ACC112 (cell line): ENCODE measurements at regions not wholly inside any gene's neighbourhood (a gene's known extent, or its start where the extent isn't known, plus 50 kb on each side); places are given as distances from the start of the nearest gene placed in this dataset.

Source experiments
- H2AFZ ChIP-seq: fragments of 200-600 bp; sonication (generic); one replicate; pipeline ENCODE4 v1.6.0; 2017; ENCODE audit warnings: antibody characterized with exemption, low read length; ENCODE audit not compliant: unreplicated experiment
- H3K27ac ChIP-seq: fragments of 200-600 bp; sonication (generic); 2 replicates; pipeline ENCODE4 v1.5.1; 2014; ENCODE audit warnings: low read depth, mild to moderate bottlenecking, antibody characterized with exemption, low read length, moderate library complexity
- H3K27me3 ChIP-seq: fragments of 200-600 bp; sonication (generic); 2 replicates; pipeline ENCODE4 v1.6.1; 2014; ENCODE audit warnings: mild to moderate bottlenecking, antibody characterized with exemption, low read length, moderate library complexity, mixed read lengths; ENCODE audit not compliant: insufficient read depth
- H3K36me3 ChIP-seq: fragments of 200-600 bp; sonication (generic); 2 replicates; pipeline ENCODE4 v1.6.1; 2016; ENCODE audit warnings: mild to moderate bottlenecking, antibody characterized with exemption, low read length, moderate library complexity, mixed read lengths; ENCODE audit not compliant: insufficient read depth
- H3K4me1 ChIP-seq: fragments of 200-600 bp; sonication (generic); one replicate; pipeline ENCODE4 v1.6.1; 2016; ENCODE audit warnings: low read length, mixed read lengths; ENCODE audit not compliant: insufficient read depth, unreplicated experiment, control insufficient read depth
- H3K4me3 ChIP-seq: fragments of 200-600 bp; sonication (generic); 2 replicates; pipeline ENCODE4 v1.5.1; 2014; ENCODE audit warnings: mild to moderate bottlenecking, low read depth, low read length
- H3K79me2 ChIP-seq: fragments of 200-600 bp; sonication (generic); one replicate; pipeline ENCODE4 v1.6.0; 2016; ENCODE audit warnings: low read length; ENCODE audit not compliant: control insufficient read depth, unreplicated experiment, insufficient read depth

DNA sequence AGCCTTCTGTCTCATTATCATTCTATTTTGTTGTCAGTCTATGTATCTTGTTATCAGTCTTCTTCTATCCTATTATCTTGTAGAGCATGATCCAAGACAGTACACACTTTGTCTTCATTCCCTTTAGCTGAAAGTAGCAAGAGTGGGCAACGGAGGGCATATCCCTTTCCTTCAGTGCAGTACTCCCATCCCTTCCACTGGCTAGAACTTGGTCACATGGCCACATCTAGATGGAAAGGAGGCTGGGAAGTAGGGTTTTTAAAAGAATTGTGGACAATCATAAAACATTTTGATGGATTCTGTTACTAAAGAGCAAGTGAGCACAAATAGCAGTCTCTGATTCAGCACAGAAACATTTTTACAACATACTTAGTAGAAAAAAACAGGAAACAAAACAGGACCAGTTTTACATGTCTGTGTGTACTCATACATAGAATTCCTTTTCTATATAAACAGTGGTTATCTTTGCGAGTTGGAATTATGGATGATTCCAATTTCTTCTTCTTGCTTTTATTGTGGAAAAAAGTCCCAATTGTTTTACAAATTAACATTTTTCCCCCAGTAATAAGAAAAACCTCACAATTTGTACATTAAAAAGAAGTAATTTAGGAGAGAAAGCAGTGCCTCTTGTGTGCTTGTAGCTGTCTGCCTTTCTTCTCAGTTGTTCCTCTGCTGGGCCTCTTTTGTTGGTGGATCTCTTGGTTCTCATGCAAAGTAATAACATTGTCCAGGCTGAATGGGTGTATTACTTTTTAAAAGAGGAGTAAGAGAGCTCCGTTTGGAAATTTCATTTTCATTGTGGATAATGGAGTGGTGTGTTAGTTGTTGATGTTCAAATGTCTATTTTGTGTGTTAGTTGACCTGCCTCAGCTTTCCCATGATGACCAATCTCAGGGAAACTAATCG, 410.9 kb upstream of the TRPC7 start:
- Histone ChIP-seq H3K79me2 (no peaks in the 10 kb centered on the region), H3K36me3 (no peaks in the 10 kb centered on the region), H2AFZ (no peak overlapping the region), H3K27ac (no peak overlapping the region), H3K4me3 (no peak overlapping the region), H3K4me1 (peaks cover 14% of the 10 kb centered on the region), H3K27me3 (no peaks in the 10 kb centered on the region)

DNA sequence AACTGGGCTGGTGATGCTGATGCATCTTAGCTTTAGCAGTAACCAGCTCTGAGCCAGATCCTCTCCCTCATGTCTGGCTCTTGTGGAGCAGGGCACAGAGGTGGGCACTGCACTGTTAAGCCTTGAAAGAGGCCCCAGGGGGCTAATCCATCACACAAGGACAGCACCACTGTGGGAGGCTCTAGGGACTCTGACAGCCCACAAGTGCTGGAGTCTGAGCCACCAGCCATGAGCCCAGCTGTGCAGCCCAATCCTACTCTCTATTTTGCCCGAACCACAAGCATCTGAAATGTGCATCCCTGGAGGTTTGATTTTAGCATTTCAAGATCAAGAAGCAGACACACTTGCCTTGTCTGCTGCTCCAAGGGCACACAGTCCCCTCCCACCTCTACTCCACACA, 407.1 kb upstream of the TRPC7 start:
- no peak overlapping the region for H3K27ac ChIP-seq

DNA sequence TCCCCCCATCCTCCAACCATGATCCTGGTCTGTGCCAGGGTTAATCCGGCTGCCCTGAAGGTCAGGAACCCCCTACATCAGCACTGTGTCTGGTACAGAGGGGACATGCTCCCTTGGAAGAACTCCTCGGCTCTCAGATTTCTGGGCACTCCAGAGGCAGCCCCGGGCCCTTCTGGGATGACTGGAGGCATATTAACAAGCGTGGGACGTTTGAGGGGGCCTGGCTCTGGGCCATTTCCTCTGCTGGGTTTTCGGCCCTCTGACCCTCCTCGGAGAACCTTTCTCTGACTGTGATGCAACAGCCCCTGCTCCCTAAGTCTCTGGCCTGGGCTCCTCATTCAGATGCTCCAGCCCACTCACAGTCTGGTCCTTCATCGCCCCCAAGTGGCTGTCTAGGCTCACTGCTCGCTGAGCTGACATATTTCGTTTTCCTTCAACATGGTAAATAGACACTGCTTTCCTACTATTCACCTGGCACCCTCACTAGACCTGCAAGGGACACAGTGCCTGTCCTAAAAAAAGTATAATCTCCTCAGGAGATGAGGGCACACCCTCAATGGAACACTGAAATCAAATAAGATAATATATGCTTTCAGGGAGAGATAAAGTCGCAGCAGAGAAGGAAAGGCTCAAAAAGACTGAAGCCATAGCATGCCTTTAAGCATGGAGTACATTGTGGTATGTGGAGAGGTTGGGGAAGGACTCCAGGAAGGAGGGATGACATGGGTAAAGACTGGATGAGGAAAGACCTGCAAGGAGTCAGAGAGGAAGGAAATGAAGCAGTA, 404.7 kb upstream of the TRPC7 start:
- Histone ChIP-seq H3K4me3 (no peak overlapping the region), H3K36me3 (no peaks in the 10 kb centered on the region), H3K79me2 (no peaks in the 10 kb centered on the region), H3K4me1 (no peaks in the 10 kb centered on the region), H3K27me3 (no peaks in the 10 kb centered on the region), H3K27ac (no peak overlapping the region), H2AFZ (no peak overlapping the region)

More for the DNA sequence above, 407.1 kb upstream of the TRPC7 start:
- Histone ChIP-seq H3K27me3 (no peaks in the 10 kb centered on the region), H3K79me2 (no peaks in the 10 kb centered on the region), H2AFZ (no peak overlapping the region), H3K4me1 (peaks cover 9% of the 10 kb centered on the region), H3K36me3 (no peaks in the 10 kb centered on the region), H3K4me3 (no peak overlapping the region)

DNA sequence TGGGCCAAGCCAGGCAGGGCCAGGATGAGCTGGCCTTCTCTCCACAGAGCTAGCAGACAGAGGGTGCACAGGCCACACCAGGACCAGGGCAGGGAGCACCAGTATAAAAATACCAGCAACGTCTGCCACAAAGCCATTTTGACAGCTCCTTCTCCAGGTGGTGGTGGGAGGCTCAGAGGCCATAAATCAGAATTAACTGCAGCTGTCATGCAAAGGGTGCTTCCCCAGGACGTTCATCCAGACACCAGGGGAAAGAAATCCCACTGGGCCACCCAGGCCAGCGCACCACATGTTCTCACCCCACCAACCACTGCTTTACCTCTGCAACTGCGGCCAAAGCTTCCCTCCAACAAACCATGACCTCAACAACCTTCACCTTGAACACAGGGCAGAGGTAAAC, 403.7 kb upstream of the TRPC7 start:
- no peak overlapping the region for H2AFZ ChIP-seq
- H3K4me1 ChIP-seq, result no peaks in the 10 kb centered on the region
- no peak overlapping the region for H3K4me3 ChIP-seq
- peaks cover 8% of the 10 kb centered on the region; the same call in 1 of the 2 replicates for H3K27me3 ChIP-seq
- H3K79me2 ChIP-seq, result no peaks in the 10 kb centered on the region
- no peak overlapping the region for H3K27ac ChIP-seq
- H3K36me3 ChIP-seq, result no peaks in the 10 kb centered on the region

DNA sequence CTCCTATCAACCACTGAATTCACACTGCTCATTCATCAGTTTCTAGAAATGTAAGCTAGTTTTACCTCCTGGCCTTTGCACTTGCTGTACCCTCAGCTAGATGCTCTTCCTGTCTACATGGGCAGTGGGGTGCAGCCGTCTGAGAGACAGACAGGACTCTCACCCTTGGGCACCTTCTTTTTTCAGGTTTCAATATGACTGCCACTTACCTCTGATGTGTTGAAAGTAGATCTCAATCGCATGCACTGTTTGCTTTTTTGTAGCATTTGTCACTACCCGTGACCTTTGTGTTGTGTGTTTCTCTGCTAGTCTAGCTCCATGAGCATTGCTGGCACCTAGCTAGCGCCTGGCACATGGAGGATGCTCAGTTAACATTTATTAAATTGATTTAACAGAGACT, 403.1 kb upstream of the TRPC7 start:
- H3K27ac ChIP-seq, result no peak overlapping the region
- H3K4me1 ChIP-seq, result no peaks in the 10 kb centered on the region
- no peaks in the 10 kb centered on the region for H3K79me2 ChIP-seq
- no peak overlapping the region for H3K4me3 ChIP-seq
- H3K36me3 ChIP-seq, result no peaks in the 10 kb centered on the region
- H2AFZ ChIP-seq, result no peak overlapping the region
- H3K27me3 ChIP-seq, result peaks cover 13% of the 10 kb centered on the region; the same call in 1 of the 2 replicates

DNA sequence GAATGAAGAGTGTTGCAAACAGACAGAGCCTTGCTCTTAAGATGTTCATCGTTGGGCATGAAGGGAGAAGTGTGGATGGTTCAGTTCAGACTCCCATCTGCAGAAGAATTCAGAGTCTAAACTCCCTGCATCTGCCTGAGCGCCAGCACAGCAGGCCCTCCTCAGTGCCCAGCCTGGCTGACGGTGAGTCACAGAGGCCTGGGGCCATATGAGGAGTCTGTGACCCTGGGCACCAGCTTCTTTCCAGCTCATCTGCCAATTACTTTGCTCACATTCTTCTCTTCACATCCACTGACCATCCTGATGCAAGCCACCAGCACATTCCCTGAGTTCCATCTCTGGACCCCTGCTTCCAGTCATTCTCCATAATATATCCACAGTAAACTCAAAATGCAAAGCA, 401.1 kb upstream of the TRPC7 start:
- H3K79me2 ChIP-seq, result no peaks in the 10 kb centered on the region
- no peak overlapping the region for H3K27ac ChIP-seq
- H3K27me3 ChIP-seq, result peaks cover 16% of the 10 kb centered on the region; the same call in 1 of the 2 replicates
- no peaks in the 10 kb centered on the region for H3K4me1 ChIP-seq
- no peak overlapping the region for H2AFZ ChIP-seq
- H3K4me3 ChIP-seq, result no peak overlapping the region
- H3K36me3 ChIP-seq, result no peaks in the 10 kb centered on the region

DNA sequence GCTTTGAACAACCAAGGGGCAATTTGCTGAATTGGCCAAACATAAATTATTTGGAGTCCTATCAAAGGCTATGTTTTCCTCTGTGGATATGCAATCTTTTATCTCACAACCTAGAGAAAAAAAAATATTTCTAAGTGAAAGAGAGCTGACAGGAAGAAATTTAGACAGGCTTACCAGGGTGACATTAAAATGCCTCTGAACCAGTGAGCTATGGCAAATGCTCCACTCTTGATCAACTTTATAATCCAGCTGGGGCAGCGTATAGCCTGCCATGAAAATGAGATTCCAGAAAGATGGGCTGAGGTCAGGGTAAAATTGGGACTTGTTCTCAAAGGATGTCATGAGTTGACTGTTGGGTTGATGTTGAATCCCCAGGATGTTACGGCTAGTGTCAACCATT, 399.3 kb upstream of the TRPC7 start:
- Histone ChIP-seq H3K4me3 (no peak overlapping the region), H3K36me3 (no peaks in the 10 kb centered on the region), H2AFZ (no peak overlapping the region), H3K27me3 (peaks cover 19% of the 10 kb centered on the region; the same call in 1 of the 2 replicates), H3K27ac (no peak overlapping the region), H3K79me2 (no peaks in the 10 kb centered on the region), H3K4me1 (no peaks in the 10 kb centered on the region)

DNA sequence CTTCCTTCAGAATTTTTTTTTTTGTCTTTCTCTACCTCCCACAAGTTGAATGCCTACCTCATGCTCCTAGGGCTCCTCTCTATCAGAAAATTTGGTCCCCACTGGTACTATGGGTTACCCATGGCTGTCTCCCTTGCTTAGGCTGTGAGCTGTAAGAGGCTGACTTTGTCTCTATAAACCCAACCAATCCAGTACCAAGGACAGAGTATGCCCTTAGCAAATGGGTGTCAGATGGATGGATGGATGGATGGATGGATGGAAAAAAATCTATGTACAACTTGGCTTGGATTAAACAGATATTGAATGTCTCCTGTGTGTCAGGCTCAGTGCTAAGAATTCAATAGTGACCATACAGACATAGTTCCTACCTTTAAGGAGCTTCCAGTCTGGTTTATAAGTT, 398.2 kb upstream of the TRPC7 start:
- no peak overlapping the region for H2AFZ ChIP-seq
- H3K27ac ChIP-seq, result no peak overlapping the region
- no peaks in the 10 kb centered on the region for H3K79me2 ChIP-seq
- no peaks in the 10 kb centered on the region for H3K36me3 ChIP-seq
- H3K4me3 ChIP-seq, result no peak overlapping the region
- peaks cover 28% of the 10 kb centered on the region; the same call in 1 of the 2 replicates for H3K27me3 ChIP-seq
- no peaks in the 10 kb centered on the region for H3K4me1 ChIP-seq

DNA sequence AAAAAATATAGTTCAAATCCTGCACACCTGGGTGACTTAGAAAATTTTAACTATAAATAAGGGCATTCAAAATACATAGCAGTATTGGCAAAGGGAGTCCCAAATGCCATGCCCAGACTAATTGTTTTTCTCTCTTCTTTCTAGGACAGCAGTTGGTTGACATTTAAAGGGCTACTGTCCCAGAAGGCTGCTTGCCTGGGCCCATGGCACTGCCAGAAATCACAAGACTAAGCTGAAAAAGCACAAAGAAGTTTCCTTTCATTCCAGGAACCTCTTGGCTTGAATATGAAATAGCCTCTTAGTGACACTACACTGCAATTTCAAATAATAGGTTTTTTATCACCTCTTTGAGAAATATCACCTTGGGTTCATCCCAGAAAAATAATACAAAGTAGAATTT, 388.9 kb upstream of the TRPC7 start:
- Histone ChIP-seq H3K4me1 (peaks cover 1% of the 10 kb centered on the region), H2AFZ (no peak overlapping the region), H3K4me3 (no peak overlapping the region), H3K36me3 (no peaks in the 10 kb centered on the region), H3K79me2 (no peaks in the 10 kb centered on the region), H3K27me3 (peaks cover 35% of the 10 kb centered on the region), H3K27ac (no peak overlapping the region)

DNA sequence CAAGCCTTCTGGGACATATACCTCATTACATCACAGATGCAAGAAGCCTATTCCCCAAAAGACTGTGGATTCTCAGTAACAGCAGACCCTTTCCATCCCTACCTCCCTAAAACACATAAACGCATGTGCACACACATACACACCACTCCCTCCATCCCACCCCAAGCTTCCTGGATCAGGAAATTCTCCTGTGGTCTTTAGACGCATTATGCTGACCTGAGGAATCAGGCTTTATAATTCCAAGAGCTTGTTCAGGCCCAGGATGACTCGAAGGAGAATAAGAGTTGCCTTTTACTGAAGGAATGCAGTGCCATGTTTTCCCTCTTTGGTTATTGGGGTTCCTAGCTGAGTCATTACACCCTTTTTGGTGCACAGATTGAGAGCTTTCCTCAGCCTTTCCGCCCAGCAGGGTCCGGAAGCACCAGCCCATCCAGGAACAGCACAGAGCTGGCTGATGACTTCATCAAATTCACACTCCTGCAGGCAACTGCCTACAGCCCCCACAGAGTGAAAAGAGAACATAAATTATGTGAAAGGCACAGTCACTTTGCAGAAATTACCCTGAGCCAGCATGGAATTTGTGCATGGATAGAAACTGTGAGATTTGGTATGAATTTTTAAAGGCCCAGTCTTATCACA, 385.0 kb upstream of the TRPC7 start:
- Histone ChIP-seq H2AFZ (no peak overlapping the region), H3K27ac (no peak overlapping the region), H3K4me1 (peaks cover 3% of the 10 kb centered on the region), H3K4me3 (no peak overlapping the region), H3K79me2 (no peaks in the 10 kb centered on the region), H3K27me3 (peaks cover 13% of the 10 kb centered on the region), H3K36me3 (no peaks in the 10 kb centered on the region)
